Mesothelial cell of epicardium (in vitro differentiated cells): ENCODE measurements at regions not wholly inside any gene's neighbourhood (a gene's known extent, or its start where the extent isn't known, plus 50 kb on each side); places are given as distances from the start of the nearest gene placed in this dataset.
"Not testable (repeated sequence)": the region's sequence is repeated elsewhere in the genome, so short reads cannot be mapped to it uniquely, and the experiment has no call there.

Source experiments
- DNase-seq, 2 experiments: peaks; one replicate each; pipeline ENCODE4 v3.0.0; 2021; ENCODE audit warnings: low spot score in 2 of 2; ENCODE audit not compliant: unreplicated experiment in 2 of 2
- H3K27ac Mint-ChIP-seq: 2 replicates; pipeline ENCODE4 v1.8.0; 2021; ENCODE audit warnings: mixed read lengths
- H3K27me3 Mint-ChIP-seq: 2 replicates; pipeline ENCODE4 v1.8.0; 2021; ENCODE audit warnings: low read depth, mixed read lengths
- H3K36me3 Mint-ChIP-seq: 2 replicates; pipeline ENCODE4 v1.8.0; 2021; ENCODE audit warnings: mixed read lengths
- H3K4me1 Mint-ChIP-seq: 2 replicates; pipeline ENCODE4 v1.8.0; 2021; ENCODE audit warnings: mixed read lengths
- H3K4me3 Mint-ChIP-seq: 2 replicates; pipeline ENCODE4 v1.8.0; 2021; ENCODE audit warnings: mild to moderate bottlenecking, moderate library complexity, mixed read lengths
- H3K9me3 Mint-ChIP-seq: 2 replicates; pipeline ENCODE4 v1.8.0; 2021; ENCODE audit warnings: mixed read lengths
- TF ChIP-seq, protein P1 (sequence below): fragments of 200-600 bp; sonication (generic); IDR thresholded peaks from one replicate; pipeline ENCODE4 v1.5.0; 2021; ENCODE audit warnings: antibody characterized with exemption; ENCODE audit not compliant: unreplicated experiment

DNA sequence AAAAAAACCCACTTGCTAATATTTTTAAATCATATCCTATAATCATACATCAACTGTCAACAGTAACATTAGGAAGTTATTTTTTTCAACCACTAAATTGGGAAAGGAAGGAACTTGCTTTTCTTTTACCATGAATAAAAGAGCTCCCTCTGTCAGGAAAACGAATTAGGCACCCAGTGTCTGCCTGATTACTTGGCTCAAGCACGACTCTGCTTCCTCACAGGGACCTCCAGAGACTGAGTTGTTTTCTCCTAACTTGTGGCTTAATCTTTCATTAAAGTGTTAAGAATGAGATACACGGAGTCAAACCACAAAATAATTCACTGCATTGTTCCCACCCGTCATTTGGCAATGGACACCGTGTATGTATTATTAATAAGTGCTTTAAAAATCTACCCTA lies 1405.1 kb upstream of the EYS start:
- Mint-ChIP-seq H3K4me3 (no peak overlapping the region), H3K27ac (no peak overlapping the region), H3K4me1 (peaks cover 2% of the 10 kb centered on the region), H3K27me3 (no peaks in the 10 kb centered on the region), H3K36me3 (no peaks in the 10 kb centered on the region), H3K9me3 (peaks cover under 1% of the 10 kb centered on the region)
- no peak for DNase-seq
- TF ChIP-seq, protein P1, sequence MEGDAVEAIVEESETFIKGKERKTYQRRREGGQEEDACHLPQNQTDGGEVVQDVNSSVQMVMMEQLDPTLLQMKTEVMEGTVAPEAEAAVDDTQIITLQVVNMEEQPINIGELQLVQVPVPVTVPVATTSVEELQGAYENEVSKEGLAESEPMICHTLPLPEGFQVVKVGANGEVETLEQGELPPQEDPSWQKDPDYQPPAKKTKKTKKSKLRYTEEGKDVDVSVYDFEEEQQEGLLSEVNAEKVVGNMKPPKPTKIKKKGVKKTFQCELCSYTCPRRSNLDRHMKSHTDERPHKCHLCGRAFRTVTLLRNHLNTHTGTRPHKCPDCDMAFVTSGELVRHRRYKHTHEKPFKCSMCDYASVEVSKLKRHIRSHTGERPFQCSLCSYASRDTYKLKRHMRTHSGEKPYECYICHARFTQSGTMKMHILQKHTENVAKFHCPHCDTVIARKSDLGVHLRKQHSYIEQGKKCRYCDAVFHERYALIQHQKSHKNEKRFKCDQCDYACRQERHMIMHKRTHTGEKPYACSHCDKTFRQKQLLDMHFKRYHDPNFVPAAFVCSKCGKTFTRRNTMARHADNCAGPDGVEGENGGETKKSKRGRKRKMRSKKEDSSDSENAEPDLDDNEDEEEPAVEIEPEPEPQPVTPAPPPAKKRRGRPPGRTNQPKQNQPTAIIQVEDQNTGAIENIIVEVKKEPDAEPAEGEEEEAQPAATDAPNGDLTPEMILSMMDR = no peak

- no peak overlapping the region for H3K27ac Mint-ChIP-seq
- no peaks in the 10 kb centered on the region for H3K27me3 Mint-ChIP-seq
- no peaks in the 10 kb centered on the region for H3K36me3 Mint-ChIP-seq
- no peak overlapping the region for H3K4me3 Mint-ChIP-seq
- no peak for DNase-seq
- TF ChIP-seq, protein P1 = no peak
- no peaks in the 10 kb centered on the region for H3K4me1 Mint-ChIP-seq
- peaks cover 16% of the 10 kb centered on the region for H3K9me3 Mint-ChIP-seq
Measured at GRCh38 chr6:67102743-67103142, 1395.7 kb upstream of the EYS start.

DNA sequence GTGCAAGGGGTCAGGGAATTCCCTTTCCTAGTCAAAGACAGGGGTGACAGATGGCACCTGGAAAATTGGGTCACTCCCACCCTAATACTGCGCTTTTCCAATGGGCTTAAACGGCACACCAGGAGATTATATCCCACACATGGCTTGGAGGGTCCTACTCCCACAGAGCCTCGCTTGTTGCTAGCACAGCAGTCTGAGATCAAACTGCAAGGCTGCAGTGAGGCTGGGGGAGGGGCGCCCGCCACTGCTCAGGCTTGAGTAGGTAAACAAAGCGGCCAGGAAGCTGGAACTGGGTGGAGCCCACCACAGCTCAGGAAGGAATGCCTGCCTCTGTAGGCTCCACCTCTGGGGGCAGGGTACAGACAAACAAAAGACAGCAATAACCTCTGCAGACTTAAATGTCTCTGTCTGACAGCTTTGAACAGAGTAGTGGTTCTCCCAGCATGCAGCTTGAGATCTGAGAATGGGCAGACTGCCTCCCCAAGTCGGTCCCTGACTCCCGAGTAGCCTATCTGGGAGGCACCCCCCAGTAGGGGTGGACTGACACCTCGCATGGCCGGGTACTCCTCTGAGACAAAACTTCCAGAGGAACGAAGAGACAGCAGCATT lies 1388.7 kb upstream of the EYS start:
- not testable (repeated sequence) for H3K36me3 Mint-ChIP-seq, H3K27ac Mint-ChIP-seq, H3K4me1 Mint-ChIP-seq, DNase-seq, H3K4me3 Mint-ChIP-seq, H3K9me3 Mint-ChIP-seq, H3K27me3 Mint-ChIP-seq

DNA sequence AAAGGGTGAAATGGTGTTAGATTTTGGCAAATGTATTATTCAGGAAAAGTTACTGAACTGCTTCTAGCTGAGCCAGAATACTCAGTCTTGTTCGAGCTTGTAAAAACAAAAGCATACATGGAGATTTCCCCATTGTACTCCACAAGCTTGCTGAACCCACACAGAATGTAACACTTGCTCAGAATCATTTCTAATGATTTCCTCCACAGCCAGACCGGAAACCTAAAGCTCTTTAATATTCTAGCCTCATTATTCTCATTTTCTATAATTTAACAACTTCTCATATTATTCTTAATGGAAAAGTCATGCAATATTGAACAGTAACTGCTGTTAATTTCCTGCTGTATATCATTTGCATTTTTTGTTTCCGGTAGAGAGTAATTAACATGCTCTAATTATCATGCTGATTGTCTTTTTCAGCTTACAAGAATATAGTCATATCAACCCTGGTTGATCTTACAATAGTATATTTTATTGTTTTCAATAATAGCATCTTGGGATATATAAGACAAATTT lies 1387.5 kb upstream of the EYS start:
- H3K36me3 Mint-ChIP-seq = no peaks in the 10 kb centered on the region
- no peak overlapping the region for H3K27ac Mint-ChIP-seq
- TF ChIP-seq, protein P1 = no peak
- H3K9me3 Mint-ChIP-seq = peaks cover 10% of the 10 kb centered on the region
- no peaks in the 10 kb centered on the region for H3K27me3 Mint-ChIP-seq
- no peak overlapping the region for H3K4me3 Mint-ChIP-seq
- DNase-seq = no peak
- H3K4me1 Mint-ChIP-seq = no peaks in the 10 kb centered on the region

DNA sequence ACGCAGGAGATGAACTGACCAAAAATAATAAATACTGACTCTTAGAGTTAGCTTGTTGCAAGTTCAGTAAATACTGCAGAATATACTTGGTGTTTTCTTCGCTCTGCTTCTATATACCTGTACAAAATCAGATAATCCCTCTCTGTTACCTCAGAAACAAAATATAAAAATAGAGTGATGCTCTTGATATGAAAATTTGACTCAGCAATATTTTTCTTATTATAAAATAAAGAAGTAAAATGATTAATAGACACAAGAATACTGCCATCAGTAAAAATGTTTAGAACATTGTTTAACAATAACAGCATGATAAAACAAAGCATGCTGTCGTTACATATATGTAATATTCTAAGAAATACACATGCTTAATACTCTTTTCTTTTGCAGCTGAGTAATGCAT lies 1366.9 kb upstream of the EYS start:
- H3K27ac Mint-ChIP-seq = no peak overlapping the region
- H3K4me1 Mint-ChIP-seq = no peaks in the 10 kb centered on the region
- H3K4me3 Mint-ChIP-seq = no peak overlapping the region
- H3K9me3 Mint-ChIP-seq = no peaks in the 10 kb centered on the region
- H3K27me3 Mint-ChIP-seq = no peaks in the 10 kb centered on the region
- DNase-seq = no peak
- TF ChIP-seq, protein P1 = no peak
- H3K36me3 Mint-ChIP-seq = no peaks in the 10 kb centered on the region

- TF ChIP-seq, protein P1 = no peak
Measured at GRCh38 chr6:67068781-67069180, 1361.8 kb upstream of the EYS start.

More at GRCh38 chr6:67068781-67069180, 1361.8 kb upstream of the EYS start:
- H3K9me3 Mint-ChIP-seq = peaks cover 14% of the 10 kb centered on the region
- H3K27me3 Mint-ChIP-seq = no peaks in the 10 kb centered on the region
- H3K27ac Mint-ChIP-seq = no peak overlapping the region
- no peak overlapping the region for H3K4me3 Mint-ChIP-seq
- DNase-seq = no peak
- H3K4me1 Mint-ChIP-seq = no peaks in the 10 kb centered on the region
- no peaks in the 10 kb centered on the region for H3K36me3 Mint-ChIP-seq
